ENCODE measurements at regions not wholly inside any gene's neighbourhood (a gene's known extent, or its start where the extent isn't known, plus 50 kb on each side); places are given as distances from the start of the nearest gene placed in this dataset.

- BruUV-seq (replicated peaks): no TSS peak
- POLR2A ChIA-PET (ENCODE audit: low non-redundant PET): no interaction called here
- CTCF ChIA-PET: no interaction called here
These were observed 173.3 kb upstream of the NAALADL2 start for GRCh38 chr3:174685796-174686195.

GRCh38 chr3:174697310-174697709, 161.8 kb upstream of the NAALADL2 start:
- POLR2A ChIA-PET (ENCODE audit: low non-redundant PET): no interaction called here
- no peaks in the 10 kb centered on the region for H3K27me3 ChIP-seq (replicated peaks; ENCODE audit: insufficient read depth, low read depth, low read length, poor library complexity)
- no TSS peak for BruUV-seq (replicated peaks)
- no peak overlapping the region for H3K4me3 ChIP-seq (ENCODE audit: low read depth, low read length, poor library complexity, severe bottlenecking)
- intact Hi-C loops (cut with micrococcal nuclease; ENCODE audit: unreplicated experiment): no loop called here
- DNase-seq (ENCODE audit: low spot score): no peak
- no peaks in the 10 kb centered on the region for H3K9me3 ChIP-seq (ENCODE audit: low read depth, low read length, poor library complexity, severe bottlenecking)
- no peaks in the 10 kb centered on the region for H3K36me3 ChIP-seq (ENCODE audit: insufficient read depth, low read length, poor library complexity, severe bottlenecking)
- no peak overlapping the region for H3K27ac ChIP-seq (ENCODE audit: low read depth, low read length, poor library complexity, severe bottlenecking)
- TF ChIP-seq CTCF (conservative IDR thresholded peaks at IDR 0.05; ENCODE audit: low read depth, low read length) (no peak), EZH2 (IDR thresholded peaks at IDR 0.05; ENCODE audit: borderline replicate concordance, low read depth, low read length, poor library complexity, severe bottlenecking) (no peak)
- H3K4me1 ChIP-seq (ENCODE audit: insufficient read depth, low read length, poor library complexity, severe bottlenecking): no peaks in the 10 kb centered on the region
- CTCF ChIA-PET: no interaction called here

More at GRCh38 chr3:174685796-174686195, 173.3 kb upstream of the NAALADL2 start:
- TF ChIP-seq CTCF (conservative IDR thresholded peaks at IDR 0.05; ENCODE audit: low read depth, low read length) (no peak), EZH2 (IDR thresholded peaks at IDR 0.05; ENCODE audit: borderline replicate concordance, low read depth, low read length, poor library complexity, severe bottlenecking) (no peak)
- no peak overlapping the region for H3K27ac ChIP-seq (ENCODE audit: low read depth, low read length, poor library complexity, severe bottlenecking)
- DNase-seq (ENCODE audit: low spot score): no peak
- peaks cover 2% of the 10 kb centered on the region for H3K9me3 ChIP-seq (ENCODE audit: low read depth, low read length, poor library complexity, severe bottlenecking)
- H3K4me3 ChIP-seq (ENCODE audit: low read depth, low read length, poor library complexity, severe bottlenecking): no peak overlapping the region
- H3K4me1 ChIP-seq (ENCODE audit: insufficient read depth, low read length, poor library complexity, severe bottlenecking): no peaks in the 10 kb centered on the region
- H3K27me3 ChIP-seq (replicated peaks; ENCODE audit: insufficient read depth, low read depth, low read length, poor library complexity): no peaks in the 10 kb centered on the region
- no peaks in the 10 kb centered on the region for H3K36me3 ChIP-seq (ENCODE audit: insufficient read depth, low read length, poor library complexity, severe bottlenecking)
- intact Hi-C loops (cut with micrococcal nuclease; ENCODE audit: unreplicated experiment): no loop called here

GRCh38 chr3:174700736-174701135, 158.4 kb upstream of the NAALADL2 start:
- Histone ChIP-seq H3K9me3 (ENCODE audit: low read depth, low read length, poor library complexity, severe bottlenecking) (no peaks in the 10 kb centered on the region), H3K27me3 (replicated peaks; ENCODE audit: insufficient read depth, low read depth, low read length, poor library complexity) (no peaks in the 10 kb centered on the region), H3K4me3 (ENCODE audit: low read depth, low read length, poor library complexity, severe bottlenecking) (no peak overlapping the region), H3K36me3 (ENCODE audit: insufficient read depth, low read length, poor library complexity, severe bottlenecking) (no peaks in the 10 kb centered on the region), H3K4me1 (ENCODE audit: insufficient read depth, low read length, poor library complexity, severe bottlenecking) (no peaks in the 10 kb centered on the region), H3K27ac (ENCODE audit: low read depth, low read length, poor library complexity, severe bottlenecking) (no peak overlapping the region)
- DNase-seq (ENCODE audit: low spot score): no peak
- intact Hi-C loops (cut with micrococcal nuclease; ENCODE audit: unreplicated experiment): no loop called here
- POLR2A ChIA-PET (ENCODE audit: low non-redundant PET): no interaction called here
- no TSS peak for BruUV-seq (replicated peaks)
- no peak for TF ChIP-seq CTCF (conservative IDR thresholded peaks at IDR 0.05; ENCODE audit: low read depth, low read length)
- TF ChIP-seq EZH2 (IDR thresholded peaks at IDR 0.05; ENCODE audit: borderline replicate concordance, low read depth, low read length, poor library complexity, severe bottlenecking): no peak
- CTCF ChIA-PET: no interaction called here

Measured in A673 (cell line).